Activated CD8-positive, alpha-beta memory T cell treated with anti-CD3 and anti-CD28 coated beads for 36 hours (primary cell): ENCODE measurements at regions not wholly inside any gene's neighbourhood (a gene's known extent, or its start where the extent isn't known, plus 50 kb on each side); places are given as distances from the start of the nearest gene placed in this dataset.

Experiments
- CTCF ChIA-PET: fragments of 350-600 bp; sonication (Branson Sonifier 250); formaldehyde crosslinking; loops from one replicate; lab custom pipeline; 2021; ENCODE audit warnings: antibody characterized with exemption; lab: Charles Lee
- POLR2A ChIA-PET: fragments of 350-600 bp; sonication (Branson Sonifier 250); formaldehyde crosslinking; loops from one replicate; lab custom pipeline; 2021; ENCODE audit warnings: antibody characterized with exemption; lab: Charles Lee

DNA sequence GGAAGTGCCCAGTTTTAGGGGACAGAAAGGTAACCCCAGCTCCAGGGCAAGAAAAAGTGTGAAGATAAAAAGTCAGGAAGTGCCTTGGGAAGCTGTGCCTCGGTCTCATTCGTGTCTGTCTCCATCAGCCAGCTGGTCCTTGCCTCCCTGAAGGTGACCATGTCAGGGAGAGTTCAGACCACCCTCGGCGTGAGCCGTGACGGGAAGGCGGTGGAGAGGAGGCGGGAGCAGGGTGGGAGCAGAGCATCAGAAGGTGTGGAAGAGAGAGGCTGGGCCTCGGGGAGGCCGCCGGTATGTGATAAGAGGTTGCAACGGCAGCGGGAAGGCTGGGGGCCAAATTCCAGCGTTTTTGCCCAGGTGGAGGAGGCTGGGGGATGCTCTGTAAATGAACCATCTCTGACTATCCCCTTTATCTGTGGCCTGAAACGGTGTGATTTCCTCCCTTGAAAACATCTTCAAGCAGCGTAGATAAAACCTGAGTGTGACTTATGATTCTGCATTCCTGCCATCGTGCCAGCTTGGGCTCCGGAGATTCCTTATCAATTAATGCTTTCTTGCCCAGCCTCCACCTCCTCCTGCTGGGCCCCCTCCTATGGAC, 251.8 kb downstream of the IRF8 start:
- ChIA-PET CTCF (no interaction called here), POLR2A (no interaction called here)

DNA sequence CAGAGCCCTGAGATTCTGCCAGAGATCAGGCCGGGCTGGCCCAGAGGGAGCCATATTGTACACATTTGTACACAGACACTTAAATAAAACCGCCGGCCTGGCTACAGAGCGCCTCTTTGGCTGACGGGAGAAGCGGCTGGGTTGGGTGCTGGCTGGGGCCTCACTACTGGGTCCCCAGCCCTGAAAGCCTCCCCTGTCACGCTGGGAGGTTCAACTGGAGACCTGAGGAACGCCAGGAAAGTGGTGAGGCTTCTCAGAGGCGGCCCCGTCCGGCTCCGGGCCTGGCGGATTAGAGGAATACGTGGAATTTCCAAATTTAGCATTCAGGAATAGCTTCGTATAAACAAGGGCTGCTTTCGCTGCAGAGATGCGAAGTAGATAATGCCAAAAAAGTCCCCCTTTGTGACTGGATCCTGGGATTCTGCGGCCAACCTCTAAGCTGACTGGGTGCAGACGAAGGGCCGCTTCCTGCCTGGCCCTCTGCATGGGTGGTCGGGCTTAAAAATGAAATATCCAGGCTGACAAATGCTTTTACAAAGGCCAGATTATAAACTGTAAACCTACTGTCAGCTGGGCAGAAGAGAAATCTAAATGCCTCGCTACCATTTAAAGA, 252.4 kb downstream of the IRF8 start:
- ChIA-PET CTCF (no interaction called here), POLR2A (no interaction called here)

DNA sequence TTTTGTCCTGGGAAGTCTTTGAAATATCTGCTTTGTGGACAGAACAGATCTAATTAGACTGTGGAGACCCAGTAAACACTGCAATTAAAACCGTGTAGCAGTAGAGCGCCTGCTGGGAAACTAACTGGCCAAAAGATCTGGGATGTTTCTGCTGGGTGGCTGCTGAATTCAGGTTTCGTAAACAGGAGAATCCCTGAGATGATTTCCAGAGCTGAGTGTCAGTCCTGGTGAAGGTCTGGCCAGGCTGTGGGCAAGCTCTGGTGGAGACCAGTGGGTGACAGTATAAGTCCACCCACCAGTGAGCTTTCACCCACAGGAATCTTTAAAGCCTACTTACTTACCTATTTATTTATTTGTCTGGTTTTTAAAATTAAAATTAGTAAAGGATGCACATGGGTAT, 257.2 kb downstream of the IRF8 start:
- CTCF ChIA-PET, result no interaction called here
- POLR2A ChIA-PET, result no interaction called here

DNA sequence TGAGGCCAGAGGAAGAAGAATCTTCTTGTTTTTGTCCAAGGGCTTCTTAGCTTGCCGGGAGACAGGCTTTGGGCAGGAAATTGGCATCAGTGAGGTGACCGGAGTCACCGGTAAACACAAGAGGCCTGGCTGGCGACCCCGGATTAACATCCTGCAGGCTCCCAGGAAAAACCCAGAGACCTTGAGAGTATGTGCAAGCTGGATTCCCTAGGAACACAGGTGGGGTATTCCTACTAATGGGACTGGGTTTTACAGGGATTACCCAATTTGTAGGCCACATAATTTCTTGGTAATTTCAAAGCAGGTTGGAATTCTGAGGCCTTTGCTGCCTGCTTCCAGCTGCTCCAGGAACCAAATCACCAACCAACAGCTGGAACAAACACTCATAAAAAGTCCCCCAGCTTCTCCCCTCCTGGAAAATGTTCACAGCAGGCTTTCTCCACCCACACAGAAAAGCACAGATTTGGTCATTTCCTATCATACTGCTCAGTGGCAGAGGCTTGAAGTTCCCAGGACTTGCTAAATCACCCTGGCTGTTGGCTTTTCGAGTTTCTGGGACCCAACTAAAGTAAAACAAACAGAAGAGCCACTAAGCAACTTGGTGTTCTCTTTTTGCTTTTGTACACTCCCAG, 258.8 kb downstream of the IRF8 start:
- ChIA-PET POLR2A (no interaction called here), CTCF (no interaction called here)

DNA sequence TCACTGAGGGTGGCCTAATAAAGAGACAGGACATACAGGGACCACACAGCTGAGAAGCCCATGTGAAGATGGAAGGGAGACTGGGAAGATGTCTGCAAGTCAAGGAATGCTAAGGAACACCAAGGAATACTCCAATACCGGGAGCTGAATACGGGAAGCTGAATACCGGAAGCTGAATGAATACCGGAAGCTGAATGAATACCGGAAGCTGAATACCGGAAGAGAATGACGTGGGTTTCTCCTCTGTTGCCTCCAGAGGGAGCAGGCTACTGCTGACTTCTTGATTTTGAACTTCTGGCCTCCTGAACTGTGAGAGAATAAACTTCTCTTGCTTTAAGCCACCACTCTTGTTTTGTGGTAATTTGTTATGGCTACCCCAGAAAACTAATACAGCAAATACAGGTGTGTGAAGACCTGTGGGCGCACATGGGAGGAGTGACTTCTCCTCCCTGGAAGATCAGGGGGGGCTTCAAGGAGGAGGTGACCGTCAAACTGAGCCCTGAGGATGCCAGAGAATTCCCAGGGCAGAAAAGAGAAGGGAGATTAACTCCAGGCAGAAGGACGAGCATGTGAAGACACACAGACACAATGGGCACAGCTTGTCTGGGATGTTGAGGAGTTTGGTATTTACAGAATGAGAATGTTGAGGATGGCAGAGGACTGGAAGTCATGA, 259.9 kb downstream of the IRF8 start:
- POLR2A ChIA-PET, result no interaction called here
- CTCF ChIA-PET, result no interaction called here

DNA sequence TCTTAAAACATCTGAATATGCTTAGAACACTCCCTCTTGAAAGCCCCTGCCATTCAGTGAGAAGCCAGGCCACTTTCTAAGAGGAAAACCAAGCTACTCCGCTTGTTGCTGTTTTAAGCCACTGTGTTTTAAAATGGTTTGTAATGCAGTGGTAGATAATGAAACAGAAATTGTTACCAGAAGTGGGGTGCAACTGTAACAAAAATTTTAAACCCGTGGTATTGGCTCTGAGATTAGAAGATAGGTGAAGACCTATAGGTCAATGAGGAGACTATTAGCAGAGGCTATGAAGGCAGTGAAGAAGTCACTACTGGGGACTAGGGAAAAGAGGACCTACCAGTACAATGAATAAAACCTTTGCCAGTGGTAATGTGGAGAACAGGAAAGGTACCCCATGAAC, 266.5 kb downstream of the IRF8 start:
- CTCF ChIA-PET, result no interaction called here
- POLR2A ChIA-PET, result no interaction called here

DNA sequence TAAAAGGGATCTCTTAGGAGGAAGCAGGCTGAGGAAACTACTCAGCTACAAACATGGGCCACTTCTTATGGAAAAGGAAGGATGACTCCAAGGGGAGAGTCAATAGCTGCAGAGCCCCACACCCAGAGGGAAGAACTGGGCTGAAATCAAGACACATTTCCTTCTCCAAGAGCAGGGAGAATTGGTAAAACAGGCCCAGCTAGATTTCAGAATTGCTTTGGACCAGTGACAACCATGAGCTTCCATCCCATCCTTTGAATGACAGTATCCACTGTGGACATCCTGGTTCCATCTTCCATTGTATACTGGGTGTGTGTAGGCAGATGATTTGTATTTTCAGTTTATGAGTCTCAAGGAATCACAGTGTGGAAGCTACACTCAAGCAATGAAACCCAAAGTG, 267.5 kb downstream of the IRF8 start:
- ChIA-PET POLR2A (no interaction called here), CTCF (no interaction called here)

DNA sequence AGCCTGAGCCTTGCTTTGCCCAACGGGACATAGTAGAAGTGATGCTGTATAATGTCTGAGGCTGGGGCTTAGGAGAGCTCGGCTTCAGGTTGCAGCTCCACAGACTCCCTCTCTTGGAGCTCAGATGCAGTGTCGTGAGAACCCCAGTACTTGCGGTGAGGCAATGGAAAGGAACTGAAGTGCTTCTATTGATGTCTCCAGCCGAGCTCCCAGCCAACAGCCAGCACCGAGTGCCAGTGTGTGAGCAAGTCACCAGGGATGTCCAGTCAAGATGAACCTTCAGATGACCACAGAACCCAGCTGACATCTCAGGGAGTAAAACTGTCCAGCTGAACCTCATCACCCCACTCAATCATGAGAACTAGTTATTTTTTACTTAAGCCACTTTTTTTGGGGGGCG, 268.1 kb downstream of the IRF8 start:
- ChIA-PET POLR2A (no interaction called here), CTCF (no interaction called here)

DNA sequence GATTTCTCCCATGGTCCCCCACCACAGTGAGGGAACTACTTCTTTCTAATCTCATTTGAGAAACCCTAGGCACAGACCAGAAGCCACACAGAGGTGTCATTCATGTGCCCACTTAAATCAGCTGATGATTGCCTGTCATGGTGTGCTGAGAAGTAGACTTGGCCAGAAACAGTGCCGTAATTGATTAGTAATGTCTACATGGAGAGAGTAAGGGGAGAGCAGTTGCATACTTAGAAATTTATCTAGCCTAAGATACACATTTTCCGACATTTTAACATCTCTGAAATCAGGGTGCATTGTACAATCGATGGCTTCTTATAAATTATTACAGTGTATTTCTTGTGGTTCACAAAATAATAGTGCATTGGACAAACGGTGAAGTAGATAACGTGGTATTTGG, 271.8 kb downstream of the IRF8 start:
- CTCF ChIA-PET, result no interaction called here

DNA sequence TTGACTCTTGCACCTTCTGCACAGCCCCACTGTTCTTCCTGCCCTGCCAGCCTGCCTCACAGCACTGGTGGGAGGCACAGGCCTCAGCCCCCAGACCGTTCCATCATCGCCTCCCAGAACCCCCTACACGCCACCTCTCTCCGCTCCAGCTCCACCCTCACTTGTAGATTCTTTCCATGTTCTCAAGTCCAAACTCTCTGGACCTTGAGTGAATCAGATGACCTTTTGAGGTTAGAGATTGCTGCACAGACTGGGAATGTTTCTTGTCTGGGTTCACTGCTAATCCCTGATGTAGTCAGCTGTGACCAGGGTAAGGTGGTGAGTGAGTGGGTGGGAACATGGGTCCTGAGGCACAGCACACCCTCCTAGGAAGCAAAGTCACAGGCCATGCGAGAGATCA, 272.4 kb downstream of the IRF8 start:
- POLR2A ChIA-PET, result no interaction called here
- CTCF ChIA-PET, result no interaction called here

More for the DNA sequence above, 271.8 kb downstream of the IRF8 start:
- POLR2A ChIA-PET, result no interaction called here

DNA sequence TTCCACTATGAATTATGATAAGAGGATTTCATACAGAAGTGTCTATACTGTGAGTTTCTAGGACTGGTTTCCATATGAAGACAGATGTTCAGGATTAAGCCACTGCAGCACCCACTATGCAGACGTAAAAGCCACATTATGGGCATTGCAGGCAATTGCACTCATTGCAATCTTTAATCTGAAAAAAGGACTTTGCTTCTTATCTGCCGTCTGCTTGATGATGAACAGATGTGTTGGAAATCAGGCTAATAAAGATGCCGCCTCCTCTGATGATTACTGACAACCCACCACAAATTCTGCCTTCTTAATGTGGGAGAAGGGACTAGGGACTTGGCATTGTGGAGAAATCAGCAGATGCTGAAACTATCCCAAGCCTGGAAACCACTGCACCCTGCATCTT, 276.9 kb downstream of the IRF8 start:
- CTCF ChIA-PET, result no interaction called here
- POLR2A ChIA-PET, result no interaction called here

DNA sequence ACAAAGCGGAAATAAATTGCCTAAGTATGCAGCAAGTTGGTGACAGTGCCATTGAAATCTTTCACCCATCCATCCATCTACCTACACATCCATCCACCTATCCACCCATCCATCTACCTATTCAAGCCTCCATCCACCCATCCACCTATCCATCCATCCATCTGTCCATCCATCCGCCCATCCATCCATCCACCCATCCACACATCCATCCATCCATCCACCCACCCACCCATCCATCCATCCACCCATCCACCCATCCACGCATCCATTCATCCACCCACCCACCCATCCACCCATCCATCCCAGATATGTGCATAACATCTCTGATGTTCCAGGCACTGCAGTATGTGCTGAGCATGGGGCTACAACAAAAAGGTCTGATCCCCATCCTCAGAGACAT, 277.5 kb downstream of the IRF8 start:
- POLR2A ChIA-PET, result no interaction called here
- CTCF ChIA-PET, result no interaction called here

DNA sequence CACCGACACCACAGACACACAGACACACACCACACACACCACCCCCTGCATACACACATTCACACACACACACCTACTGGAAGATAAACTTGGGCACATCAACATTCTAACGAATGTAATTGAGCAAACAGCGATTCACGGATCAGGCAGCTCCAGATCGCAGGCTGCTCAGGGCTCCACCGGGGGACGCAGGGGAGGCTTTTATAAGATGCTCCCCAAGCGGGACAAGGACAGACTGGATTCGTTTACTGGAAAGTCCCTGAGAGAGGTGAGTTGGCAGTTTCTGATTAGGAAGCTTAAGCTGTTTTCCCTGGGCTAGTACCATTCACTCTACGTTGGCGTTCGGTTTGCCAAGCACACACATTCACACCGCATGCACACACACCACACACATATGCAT, 281.3 kb downstream of the IRF8 start:
- CTCF ChIA-PET, result no interaction called here
- POLR2A ChIA-PET, result no interaction called here

DNA sequence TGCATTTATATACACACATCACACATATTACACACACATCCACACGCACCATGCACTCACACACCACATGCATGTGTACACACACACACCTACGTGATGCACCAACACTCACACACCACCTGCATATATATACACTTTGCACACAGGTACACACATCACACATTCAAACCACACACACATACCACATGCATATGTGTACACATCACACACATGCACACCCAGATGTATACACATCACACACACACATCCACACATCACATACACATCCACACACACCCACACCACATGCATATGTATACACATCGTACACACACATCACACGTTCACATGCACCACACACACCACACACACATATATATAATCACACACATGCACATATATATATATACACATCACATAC, 281.8 kb downstream of the IRF8 start:
- ChIA-PET CTCF (no interaction called here), POLR2A (no interaction called here)

DNA sequence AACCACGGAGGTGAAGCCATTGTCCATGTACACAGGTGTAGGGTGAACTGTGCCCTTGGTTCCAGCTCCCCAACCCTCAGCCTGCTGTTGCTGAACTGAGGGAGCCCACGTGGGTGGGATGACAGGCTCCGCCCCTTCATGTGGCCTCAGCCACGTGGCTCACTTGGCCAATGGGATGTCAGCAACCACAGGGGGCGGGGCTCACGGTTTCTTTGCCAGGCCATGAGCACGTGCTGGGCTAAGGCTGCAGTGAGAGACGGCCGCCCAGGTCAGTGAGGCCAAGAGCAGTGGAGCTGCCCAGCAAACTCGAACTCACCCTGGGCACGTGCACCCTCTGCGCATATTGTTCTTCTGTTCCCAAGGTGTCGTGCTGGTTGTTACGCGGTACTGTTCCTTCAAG, 282.6 kb downstream of the IRF8 start:
- POLR2A ChIA-PET, result no interaction called here
- CTCF ChIA-PET, result no interaction called here

DNA sequence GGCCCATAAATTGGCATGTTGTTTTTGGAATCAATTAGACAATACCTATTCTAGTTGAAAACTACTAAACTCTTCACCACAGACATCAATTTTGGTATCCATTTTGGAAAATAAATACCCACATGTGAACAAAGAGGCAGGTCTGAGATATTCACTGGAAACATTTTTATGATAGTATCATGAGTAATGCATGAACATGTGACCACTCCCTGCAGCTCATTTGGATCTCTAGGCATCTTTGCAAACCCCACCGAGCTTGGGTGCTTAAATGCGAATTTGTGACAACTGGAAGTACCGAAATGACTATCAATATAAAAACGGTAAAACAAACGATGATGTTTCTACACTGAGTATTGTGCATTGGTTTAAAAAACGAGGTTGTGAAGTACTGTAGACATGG, 285.2 kb downstream of the IRF8 start:
- POLR2A ChIA-PET, result no interaction called here
- CTCF ChIA-PET, result no interaction called here

DNA sequence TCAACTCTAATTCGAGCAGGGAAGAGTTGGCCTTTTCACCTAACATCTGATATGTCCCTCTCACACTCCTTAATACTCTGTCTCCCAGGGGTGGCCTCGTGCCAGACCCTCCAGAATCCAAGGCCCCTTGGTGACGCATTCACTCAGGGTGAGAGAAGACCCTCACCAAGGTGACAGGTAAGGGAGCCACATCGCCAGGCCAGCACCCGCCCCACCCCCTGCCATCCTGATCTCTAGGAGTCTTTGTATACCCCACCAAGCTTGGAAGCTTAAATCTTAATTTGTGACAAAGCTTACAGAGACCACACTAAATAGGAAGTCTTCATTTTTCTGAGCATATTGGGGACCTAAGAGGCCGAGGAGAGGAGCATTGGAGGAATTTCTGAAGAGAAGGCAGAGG, 286.1 kb downstream of the IRF8 start:
- ChIA-PET CTCF (no interaction called here), POLR2A (no interaction called here)

DNA sequence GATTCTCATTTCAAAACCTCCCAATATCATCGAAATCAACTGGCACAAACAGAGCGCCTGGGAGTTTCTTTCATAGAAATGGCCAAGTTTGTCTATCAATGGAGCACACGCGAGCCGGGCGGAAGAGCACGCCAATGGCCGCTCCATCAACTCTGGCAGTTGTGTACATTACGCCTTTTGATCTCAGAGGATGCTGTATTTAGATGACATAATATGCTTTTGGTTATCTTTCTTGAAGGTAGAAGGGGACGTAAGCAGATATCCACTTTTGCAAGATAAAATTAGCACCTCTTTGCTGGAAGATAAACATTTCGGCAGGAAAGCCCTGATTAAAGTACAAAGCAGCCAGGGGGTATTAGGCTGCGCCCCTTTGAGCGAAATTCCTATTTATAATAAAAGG, 287.4 kb downstream of the IRF8 start:
- ChIA-PET POLR2A (no interaction called here), CTCF (no interaction called here)

DNA sequence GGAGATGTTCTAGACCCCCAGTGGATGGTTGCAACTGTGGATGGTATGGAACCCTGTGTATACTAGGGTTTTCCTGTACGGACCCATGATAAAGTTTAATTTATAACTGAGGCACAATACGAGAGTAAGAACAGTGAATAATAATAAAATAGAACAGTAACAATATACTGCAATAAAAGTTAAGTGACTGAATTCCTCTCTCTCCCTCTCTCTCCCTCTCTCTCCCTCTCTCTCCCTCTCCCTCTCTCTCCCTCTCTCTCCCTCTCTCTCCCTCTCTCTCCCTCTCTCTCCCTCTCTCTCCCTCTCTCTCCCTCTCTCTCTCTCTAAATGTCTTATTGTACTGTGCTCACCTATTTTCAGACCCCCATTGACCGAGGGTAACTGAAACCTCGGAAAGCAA, 291.0 kb downstream of the IRF8 start:
- ChIA-PET POLR2A (no interaction called here), CTCF (no interaction called here)

DNA sequence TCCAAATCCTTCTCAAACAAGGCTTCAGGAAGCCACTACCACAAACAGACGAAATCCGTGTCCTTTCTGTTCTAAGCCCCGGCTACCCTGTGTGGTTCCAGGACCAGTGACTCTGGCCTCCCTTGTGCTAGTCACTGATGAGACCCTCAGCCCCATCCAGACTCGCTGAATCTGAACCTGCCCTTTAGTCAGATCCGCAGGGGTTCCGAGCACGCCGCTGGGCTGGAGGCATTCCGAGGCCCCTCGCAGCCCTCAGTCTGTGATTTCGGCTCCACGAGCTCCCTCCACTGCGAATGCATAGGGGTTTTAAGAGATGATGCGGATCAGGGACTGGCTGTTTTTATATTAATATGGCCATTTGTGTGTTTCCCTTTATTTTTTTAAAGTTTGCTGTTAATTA, 292.7 kb downstream of the IRF8 start:
- ChIA-PET POLR2A (no interaction called here), CTCF (no interaction called here)

DNA sequence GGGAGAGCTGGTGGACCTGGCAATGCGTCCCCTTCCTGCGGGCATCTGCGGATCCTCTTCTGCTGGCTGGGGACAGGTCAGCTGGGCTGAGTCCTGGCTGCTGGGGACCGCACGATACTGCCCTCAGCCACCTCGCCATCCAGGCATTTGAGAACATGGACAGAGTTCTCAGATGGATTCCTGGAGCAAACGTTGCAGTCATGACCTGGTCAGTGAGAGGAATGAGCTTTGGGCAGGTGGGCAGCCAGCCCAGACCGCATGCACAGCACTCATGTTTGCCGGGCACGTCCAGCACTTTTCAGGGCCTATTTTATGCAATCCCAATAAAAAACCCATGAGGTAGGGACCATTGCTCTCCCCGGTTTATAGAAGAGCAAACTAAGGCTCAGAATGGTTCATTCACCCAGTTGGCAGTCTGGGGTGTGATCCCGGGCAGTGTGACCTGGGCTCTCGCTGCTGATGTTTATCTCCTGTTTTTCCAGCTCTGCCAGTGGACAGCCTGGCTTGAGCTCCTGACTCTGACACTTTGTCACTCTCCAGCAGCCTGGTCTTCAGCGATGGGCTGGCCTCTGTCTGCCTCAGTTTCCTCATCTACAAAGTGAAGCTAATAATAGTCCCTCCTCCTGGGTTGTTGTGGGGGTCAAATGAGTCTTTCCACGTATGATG, 294.7 kb downstream of the IRF8 start:
- ChIA-PET POLR2A (no interaction called here), CTCF (no interaction called here)
